ENCODE measurements at regions not wholly inside any gene's neighbourhood (a gene's known extent, or its start where the extent isn't known, plus 50 kb on each side); places are given as distances from the start of the nearest gene placed in this dataset.
"Not testable (repeated sequence)": the region's sequence is repeated elsewhere in the genome, so short reads cannot be mapped to it uniquely, and the experiment has no call there.

- DNase-seq, result not testable (repeated sequence)
Measured at GRCh38 chr2:181737302-181737701, 57.0 kb upstream of the NEUROD1 start.

- DNase-seq, result no peak
Measured at GRCh38 chr2:181738074-181738473, 57.8 kb upstream of the NEUROD1 start.

- no peak for DNase-seq
Measured at GRCh38 chr2:181738563-181738962, 58.2 kb upstream of the NEUROD1 start.

- no peak for DNase-seq
Measured at GRCh38 chr2:181741756-181742155, 61.4 kb upstream of the NEUROD1 start.

GRCh38 chr2:181742361-181742760 is 62.0 kb upstream of the NEUROD1 start:
- no peak for DNase-seq

GRCh38 chr2:181742922-181743722 is 62.8 kb upstream of the NEUROD1 start:
- peak; percentile 68 for DNase-seq

GRCh38 chr2:181743723-181744031 is 63.4 kb upstream of the NEUROD1 start:
- no peak for DNase-seq

- DNase-seq, result no peak
Measured at GRCh38 chr2:181745796-181746540, 65.7 kb upstream of the NEUROD1 start.

GRCh38 chr2:181746844-181747243 is 66.5 kb upstream of the NEUROD1 start:
- no peak for DNase-seq

- no peak for DNase-seq
Measured at GRCh38 chr2:181750305-181750704, 70.0 kb upstream of the NEUROD1 start.

GRCh38 chr2:181751266-181752030 is 71.1 kb upstream of the NEUROD1 start:
- no peak for DNase-seq

- DNase-seq, result no peak
Measured at GRCh38 chr2:181752301-181752700, 72.0 kb upstream of the NEUROD1 start.

- no peak for DNase-seq
Measured at GRCh38 chr2:181753686-181754085, 73.4 kb upstream of the NEUROD1 start.

- no peak for DNase-seq
Measured at GRCh38 chr2:181754105-181754504, 73.8 kb upstream of the NEUROD1 start.

- no peak for DNase-seq
Measured at GRCh38 chr2:181755181-181755580, 74.9 kb upstream of the NEUROD1 start.

- DNase-seq, result no peak
Measured at GRCh38 chr2:181760521-181760920, 80.2 kb upstream of the NEUROD1 start.

- no peak for DNase-seq
Measured at GRCh38 chr2:181761175-181761574, 80.9 kb upstream of the NEUROD1 start.

GRCh38 chr2:181762000-181762399 is 81.7 kb upstream of the NEUROD1 start:
- DNase-seq, result no peak

- DNase-seq, result no peak
Measured at GRCh38 chr2:181762848-181763247, 82.5 kb upstream of the NEUROD1 start.

- no peak for DNase-seq
Measured at GRCh38 chr2:181763423-181763822, 83.1 kb upstream of the NEUROD1 start.

GRCh38 chr2:181764095-181764963 is 84.0 kb upstream of the NEUROD1 start:
- DNase-seq, result no peak

GRCh38 chr2:181766129-181766528 is 85.8 kb upstream of the NEUROD1 start:
- no peak for DNase-seq

GRCh38 chr2:181770150-181770549 is 89.8 kb upstream of the NEUROD1 start:
- no peak for DNase-seq

All from suppressor macrophage treated with lipopolysaccharide for 4 hours (primary cell).